ENCODE measurements at regions not wholly inside any gene's neighbourhood (a gene's known extent, or its start where the extent isn't known, plus 50 kb on each side); places are given as distances from the start of the nearest gene placed in this dataset.

DNA sequence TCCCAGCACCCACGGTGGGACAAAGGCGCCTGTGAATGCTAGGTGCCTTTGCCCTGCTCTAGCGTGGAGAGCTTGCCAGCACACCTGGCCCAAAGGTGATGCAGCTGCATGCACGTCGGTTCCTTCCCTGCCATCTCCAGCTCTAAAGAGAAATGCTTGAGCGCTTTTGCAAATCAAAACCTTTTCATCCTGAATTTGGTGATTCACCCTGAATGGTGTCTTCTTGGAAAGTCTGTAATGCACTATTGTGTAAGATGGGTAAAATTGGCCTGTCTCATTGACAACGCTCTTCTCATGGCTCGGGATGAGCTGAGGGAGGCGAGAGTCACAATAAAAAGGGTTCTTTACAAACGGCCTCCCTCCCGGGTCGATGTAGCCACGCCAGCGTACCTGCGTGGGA is 103.1 kb upstream of the ID4 start:
- Histone ChIP-seq H3K27ac (ENCODE audit: poor library complexity, severe bottlenecking) (no peak overlapping the region), H3K36me3 (ENCODE audit: low read depth) (no peaks in the 10 kb centered on the region), H3K4me3 (ENCODE audit: severe bottlenecking) (no peak overlapping the region), H3K9me3 (ENCODE audit: severe bottlenecking) (no peaks in the 10 kb centered on the region), H3K27me3 (ENCODE audit: insufficient read depth, poor library complexity, severe bottlenecking) (no peaks in the 10 kb centered on the region), H3K4me1 (ENCODE audit: insufficient read depth, poor library complexity, severe bottlenecking) (peaks cover 4% of the 10 kb centered on the region)
- TF ChIP-seq, protein P1, sequence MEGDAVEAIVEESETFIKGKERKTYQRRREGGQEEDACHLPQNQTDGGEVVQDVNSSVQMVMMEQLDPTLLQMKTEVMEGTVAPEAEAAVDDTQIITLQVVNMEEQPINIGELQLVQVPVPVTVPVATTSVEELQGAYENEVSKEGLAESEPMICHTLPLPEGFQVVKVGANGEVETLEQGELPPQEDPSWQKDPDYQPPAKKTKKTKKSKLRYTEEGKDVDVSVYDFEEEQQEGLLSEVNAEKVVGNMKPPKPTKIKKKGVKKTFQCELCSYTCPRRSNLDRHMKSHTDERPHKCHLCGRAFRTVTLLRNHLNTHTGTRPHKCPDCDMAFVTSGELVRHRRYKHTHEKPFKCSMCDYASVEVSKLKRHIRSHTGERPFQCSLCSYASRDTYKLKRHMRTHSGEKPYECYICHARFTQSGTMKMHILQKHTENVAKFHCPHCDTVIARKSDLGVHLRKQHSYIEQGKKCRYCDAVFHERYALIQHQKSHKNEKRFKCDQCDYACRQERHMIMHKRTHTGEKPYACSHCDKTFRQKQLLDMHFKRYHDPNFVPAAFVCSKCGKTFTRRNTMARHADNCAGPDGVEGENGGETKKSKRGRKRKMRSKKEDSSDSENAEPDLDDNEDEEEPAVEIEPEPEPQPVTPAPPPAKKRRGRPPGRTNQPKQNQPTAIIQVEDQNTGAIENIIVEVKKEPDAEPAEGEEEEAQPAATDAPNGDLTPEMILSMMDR (IDR thresholded peaks at IDR 0.05; ENCODE audit: poor library complexity, severe bottlenecking), result no peak
- DNase-seq (ENCODE audit: low spot score) (no peak), ATAC-seq (ENCODE audit: low read depth) (no peak)

DNA sequence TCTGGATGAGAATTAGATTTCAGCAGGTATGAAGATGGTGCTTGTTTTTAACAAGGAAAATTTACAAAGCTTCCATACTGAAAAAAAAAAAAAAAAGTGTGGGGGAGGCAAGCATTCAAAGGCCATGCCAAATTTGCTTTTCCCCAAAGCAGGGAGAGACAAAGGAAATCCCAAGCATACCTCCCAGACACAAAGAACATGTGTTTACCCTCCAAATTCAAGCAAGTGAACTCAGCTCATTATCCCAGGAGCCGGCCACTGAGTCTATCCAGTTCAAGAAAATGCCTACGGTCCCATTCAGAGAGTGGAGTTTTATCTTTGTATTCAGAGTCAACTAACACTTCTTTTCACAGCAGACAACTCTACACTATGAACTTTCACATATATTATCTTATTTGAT is 102.7 kb upstream of the ID4 start:
- DNase-seq (ENCODE audit: low spot score) (no peak), ATAC-seq (ENCODE audit: low read depth) (no peak)
- no peaks in the 10 kb centered on the region for H3K36me3 ChIP-seq (ENCODE audit: low read depth)
- H3K4me1 ChIP-seq (ENCODE audit: insufficient read depth, poor library complexity, severe bottlenecking), result peaks cover 4% of the 10 kb centered on the region
- no peaks in the 10 kb centered on the region for H3K27me3 ChIP-seq (ENCODE audit: insufficient read depth, poor library complexity, severe bottlenecking)
- no peaks in the 10 kb centered on the region for H3K9me3 ChIP-seq (ENCODE audit: severe bottlenecking)
- TF ChIP-seq, protein P1 (IDR thresholded peaks at IDR 0.05; ENCODE audit: poor library complexity, severe bottlenecking), result no peak
- H3K4me3 ChIP-seq (ENCODE audit: severe bottlenecking), result no peak overlapping the region
- no peak overlapping the region for H3K27ac ChIP-seq (ENCODE audit: poor library complexity, severe bottlenecking)

DNA sequence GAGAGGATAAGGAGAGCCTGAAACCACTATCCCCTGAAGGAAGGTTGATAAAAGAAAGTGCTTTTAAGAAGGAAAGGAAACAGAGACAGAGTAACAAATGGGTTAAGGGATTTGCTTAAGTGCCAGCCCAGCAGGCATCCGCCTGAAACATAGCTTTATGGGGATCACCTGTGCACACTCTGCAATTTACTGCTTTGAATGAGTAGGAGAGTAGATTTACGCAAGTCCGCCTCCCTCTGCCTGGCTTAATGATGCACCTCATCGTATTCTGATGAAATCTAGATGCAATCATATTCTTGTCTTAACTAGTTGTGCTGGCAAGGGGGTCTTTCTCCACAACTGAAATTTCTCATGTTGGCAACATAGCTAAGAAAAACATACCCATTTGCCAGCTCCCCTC is 101.1 kb upstream of the ID4 start:
- Histone ChIP-seq H3K4me1 (ENCODE audit: insufficient read depth, poor library complexity, severe bottlenecking) (peaks cover 4% of the 10 kb centered on the region), H3K4me3 (ENCODE audit: severe bottlenecking) (no peak overlapping the region), H3K9me3 (ENCODE audit: severe bottlenecking) (no peaks in the 10 kb centered on the region), H3K27ac (ENCODE audit: poor library complexity, severe bottlenecking) (no peak overlapping the region), H3K27me3 (ENCODE audit: insufficient read depth, poor library complexity, severe bottlenecking) (no peaks in the 10 kb centered on the region), H3K36me3 (ENCODE audit: low read depth) (no peaks in the 10 kb centered on the region)
- TF ChIP-seq, protein P1 (IDR thresholded peaks at IDR 0.05; ENCODE audit: poor library complexity, severe bottlenecking), result no peak
- DNase-seq (ENCODE audit: low spot score), result no peak
- ATAC-seq (ENCODE audit: low read depth), result no peak

DNA sequence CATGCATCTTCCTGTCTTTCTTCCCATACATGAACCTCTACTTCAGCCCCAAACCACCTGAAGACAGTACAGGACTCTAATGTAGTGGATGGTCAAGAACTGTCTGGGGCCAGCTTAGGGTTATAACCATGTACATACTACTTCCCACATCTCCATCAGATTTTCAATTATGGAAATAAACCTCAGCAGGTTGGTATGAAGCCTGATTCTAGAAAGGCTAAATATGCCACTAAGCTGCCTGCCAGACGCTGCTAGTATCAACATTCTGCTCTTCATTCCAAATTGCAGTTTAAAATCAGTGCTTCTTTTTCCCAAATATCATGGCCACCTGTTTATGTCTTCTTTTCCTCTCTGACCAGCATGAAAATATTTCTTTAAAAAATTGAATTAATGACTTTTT is 99.2 kb upstream of the ID4 start:
- H3K4me3 ChIP-seq (ENCODE audit: severe bottlenecking), result no peak overlapping the region
- no peaks in the 10 kb centered on the region for H3K4me1 ChIP-seq (ENCODE audit: insufficient read depth, poor library complexity, severe bottlenecking)
- no peak for DNase-seq (ENCODE audit: low spot score)
- H3K36me3 ChIP-seq (ENCODE audit: low read depth), result no peaks in the 10 kb centered on the region
- TF ChIP-seq, protein P1 (IDR thresholded peaks at IDR 0.05; ENCODE audit: poor library complexity, severe bottlenecking), result no peak
- no peak overlapping the region for H3K27ac ChIP-seq (ENCODE audit: poor library complexity, severe bottlenecking)
- no peaks in the 10 kb centered on the region for H3K9me3 ChIP-seq (ENCODE audit: severe bottlenecking)
- ATAC-seq (ENCODE audit: low read depth), result no peak
- H3K27me3 ChIP-seq (ENCODE audit: insufficient read depth, poor library complexity, severe bottlenecking), result no peaks in the 10 kb centered on the region

DNA sequence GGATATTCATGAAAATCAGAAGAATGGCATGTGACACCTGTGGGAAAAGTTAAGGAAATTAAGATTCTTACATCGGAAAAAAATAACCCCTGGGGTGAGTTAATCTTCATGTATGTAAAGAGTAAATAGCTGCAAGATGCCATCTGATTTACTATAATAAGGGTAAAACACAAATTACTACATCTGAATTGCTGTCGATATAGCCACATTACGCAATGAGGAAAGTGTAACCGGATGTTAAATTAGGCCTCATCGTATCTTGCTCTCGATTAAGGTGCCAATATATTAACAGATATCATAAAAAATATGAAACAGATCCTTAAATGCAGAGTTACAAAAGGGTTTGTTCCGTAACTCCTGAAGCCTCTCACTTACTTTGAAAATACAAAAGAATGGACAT is 87.4 kb upstream of the ID4 start:
- no peak for ATAC-seq (ENCODE audit: low read depth)
- no peaks in the 10 kb centered on the region for H3K27me3 ChIP-seq (ENCODE audit: insufficient read depth, poor library complexity, severe bottlenecking)
- no peak overlapping the region for H3K27ac ChIP-seq (ENCODE audit: poor library complexity, severe bottlenecking)
- H3K4me3 ChIP-seq (ENCODE audit: severe bottlenecking), result no peak overlapping the region
- no peaks in the 10 kb centered on the region for H3K4me1 ChIP-seq (ENCODE audit: insufficient read depth, poor library complexity, severe bottlenecking)
- H3K36me3 ChIP-seq (ENCODE audit: low read depth), result no peaks in the 10 kb centered on the region
- DNase-seq (ENCODE audit: low spot score), result no peak
- H3K9me3 ChIP-seq (ENCODE audit: severe bottlenecking), result no peaks in the 10 kb centered on the region
- TF ChIP-seq, protein P1 (IDR thresholded peaks at IDR 0.05; ENCODE audit: poor library complexity, severe bottlenecking), result no peak

Measured in RWPE2 (cell line).